Caco-2 (cell line): ENCODE measurements at regions not wholly inside any gene's neighbourhood (a gene's known extent, or its start where the extent isn't known, plus 50 kb on each side); places are given as distances from the start of the nearest gene placed in this dataset.

Experiments used
- BruUV-seq: library from RNA; stranded (reverse); fragments of 400-500 nt; replicated peaks from 2 replicates; lab custom pipeline; 2021; lab: Mats Ljungman, UMichigan
- CTCF ChIA-PET: fragments of 300-600 bp; sonication (Branson Sonifier 250); formaldehyde crosslinking; loops from one replicate; lab custom pipeline; 2022; ENCODE audit warnings: antibody characterized with exemption; lab: Charles Lee
- POLR2A ChIA-PET: fragments of 300-600 bp; sonication (Branson Sonifier 250); formaldehyde crosslinking; loops from one replicate; lab custom pipeline; 2022; ENCODE audit warnings: antibody characterized with exemption; lab: Charles Lee
- DNase-seq, 2 experiments: peaks; one replicate each; pipeline versions ENCODE4 v3.0.0 to v3.0.0-alpha.2; 2020 to 2022
- H3K27me3 ChIP-seq: replicated peaks from 2 replicates; pipeline ENCODE4 v1.6.0; 2011; ENCODE audit warnings: low read length; ENCODE audit not compliant: control insufficient read depth, insufficient read depth
- H3K36me3 ChIP-seq: 2 replicates; pipeline ENCODE4 v1.5.1; 2011; ENCODE audit warnings: low read length; ENCODE audit not compliant: control insufficient read depth, insufficient read depth
- H3K4me1 ChIP-seq: fragments of 250-450 bp; sonication (Bioruptor Pico); 2 replicates; pipeline ENCODE4 v1.5.1; 2020; ENCODE audit warnings: mild to moderate bottlenecking
- H3K4me3 ChIP-seq: 2 replicates; pipeline ENCODE4 v1.5.1; 2011; ENCODE audit warnings: low read depth, mild to moderate bottlenecking, control low read depth, low read length
- H3K9me3 ChIP-seq: fragments of 250-450 bp; sonication (Bioruptor Pico); 2 replicates; pipeline ENCODE4 v1.5.1; 2020; ENCODE audit warnings: mild to moderate bottlenecking, moderate library complexity
- H3K27ac Mint-ChIP-seq: one replicate; pipeline ENCODE4 v1.8.0; 2022; ENCODE audit warnings: mixed read lengths; ENCODE audit not compliant: unreplicated experiment
- H3K27me3 Mint-ChIP-seq: one replicate; pipeline ENCODE4 v1.8.0; 2022; ENCODE audit warnings: mixed read lengths; ENCODE audit not compliant: insufficient read depth, unreplicated experiment
- H3K36me3 Mint-ChIP-seq: one replicate; pipeline ENCODE4 v1.8.0; 2022; ENCODE audit warnings: mild to moderate bottlenecking, mixed read lengths; ENCODE audit not compliant: insufficient read depth, unreplicated experiment
- H3K4me1 Mint-ChIP-seq: one replicate; pipeline ENCODE4 v1.8.0; 2022; ENCODE audit warnings: low read depth, mixed read lengths; ENCODE audit not compliant: unreplicated experiment
- H3K4me3 Mint-ChIP-seq: one replicate; pipeline ENCODE4 v1.8.0; 2022; ENCODE audit warnings: mild to moderate bottlenecking, moderate library complexity, mixed read lengths; ENCODE audit not compliant: unreplicated experiment
- H3K9me3 Mint-ChIP-seq: one replicate; pipeline ENCODE4 v1.8.0; 2022; ENCODE audit warnings: mixed read lengths; ENCODE audit not compliant: unreplicated experiment
- intact Hi-C: fragments of 100-400 bp; cut with micrococcal nuclease; formaldehyde crosslinking; loops from one replicate; pipeline ENCODE4 v1.10.0; 2022; ENCODE audit not compliant: unreplicated experiment
- TF ChIP-seq, protein P1 (sequence below), 2 experiments: fragments of 200-600 bp in 1 of 2; IDR thresholded peaks; 1 replicate in 1 of 2; 2 replicates in 1 of 2; pipeline versions ENCODE4 v1.5.1 to v1.8.0; 2011 to 2022; ENCODE audit warnings: antibody characterized with exemption in 1 of 2, control low read depth in 1 of 2, inconsistent platforms in 1 of 2, low read depth in 1 of 2, low read length in 1 of 2, mild to moderate bottlenecking in 1 of 2, moderate library complexity in 1 of 2; ENCODE audit not compliant: insufficient read depth in 1 of 2, severe bottlenecking in 1 of 2, unreplicated experiment in 1 of 2

DNA sequence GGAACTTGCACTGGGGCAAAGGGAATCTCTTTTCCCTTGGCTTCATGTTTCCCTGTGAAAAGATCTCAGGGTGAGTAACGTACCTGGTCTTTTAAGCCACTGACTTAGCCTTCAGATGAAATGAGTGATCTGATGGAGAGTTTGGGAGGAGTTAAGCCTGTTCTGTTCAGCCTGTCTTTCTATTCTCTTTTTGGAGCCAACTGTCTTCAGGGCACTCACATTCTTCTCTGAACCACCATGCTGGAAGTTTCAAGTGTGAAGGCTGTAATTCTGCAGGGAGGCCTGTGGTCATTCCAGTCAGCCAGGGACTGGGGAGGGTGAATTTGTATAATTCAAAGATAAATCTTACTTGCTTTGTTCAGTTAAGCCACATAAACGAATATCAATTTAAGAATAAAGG is 722.2 kb upstream of the SEMA6A start:
- Mint-ChIP-seq H3K4me1 (no peaks in the 10 kb centered on the region), H3K27ac (no peak overlapping the region), H3K4me3 (no peak overlapping the region), H3K27me3 (no peaks in the 10 kb centered on the region), H3K36me3 (no peaks in the 10 kb centered on the region), H3K9me3 (peaks cover 10% of the 10 kb centered on the region)
- TF ChIP-seq, protein P1, sequence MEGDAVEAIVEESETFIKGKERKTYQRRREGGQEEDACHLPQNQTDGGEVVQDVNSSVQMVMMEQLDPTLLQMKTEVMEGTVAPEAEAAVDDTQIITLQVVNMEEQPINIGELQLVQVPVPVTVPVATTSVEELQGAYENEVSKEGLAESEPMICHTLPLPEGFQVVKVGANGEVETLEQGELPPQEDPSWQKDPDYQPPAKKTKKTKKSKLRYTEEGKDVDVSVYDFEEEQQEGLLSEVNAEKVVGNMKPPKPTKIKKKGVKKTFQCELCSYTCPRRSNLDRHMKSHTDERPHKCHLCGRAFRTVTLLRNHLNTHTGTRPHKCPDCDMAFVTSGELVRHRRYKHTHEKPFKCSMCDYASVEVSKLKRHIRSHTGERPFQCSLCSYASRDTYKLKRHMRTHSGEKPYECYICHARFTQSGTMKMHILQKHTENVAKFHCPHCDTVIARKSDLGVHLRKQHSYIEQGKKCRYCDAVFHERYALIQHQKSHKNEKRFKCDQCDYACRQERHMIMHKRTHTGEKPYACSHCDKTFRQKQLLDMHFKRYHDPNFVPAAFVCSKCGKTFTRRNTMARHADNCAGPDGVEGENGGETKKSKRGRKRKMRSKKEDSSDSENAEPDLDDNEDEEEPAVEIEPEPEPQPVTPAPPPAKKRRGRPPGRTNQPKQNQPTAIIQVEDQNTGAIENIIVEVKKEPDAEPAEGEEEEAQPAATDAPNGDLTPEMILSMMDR (IDR thresholded peaks at IDR 0.05; ENCODE audit: insufficient read depth in 1 of 2, low read depth in 1 of 2, low read length in 1 of 2, severe bottlenecking in 1 of 2, unreplicated experiment in 1 of 2), result no peak
- no peaks in the 10 kb centered on the region for H3K27me3 ChIP-seq
- intact Hi-C loops, result no loop called here
- ChIA-PET CTCF (no interaction called here), POLR2A (no interaction called here)
- no peaks in the 10 kb centered on the region for H3K36me3 ChIP-seq
- DNase-seq, result no peak
- no peaks in the 10 kb centered on the region for H3K9me3 ChIP-seq
- BruUV-seq, result no TSS peak
- no peaks in the 10 kb centered on the region for H3K4me1 ChIP-seq
- no peak overlapping the region for H3K4me3 ChIP-seq

DNA sequence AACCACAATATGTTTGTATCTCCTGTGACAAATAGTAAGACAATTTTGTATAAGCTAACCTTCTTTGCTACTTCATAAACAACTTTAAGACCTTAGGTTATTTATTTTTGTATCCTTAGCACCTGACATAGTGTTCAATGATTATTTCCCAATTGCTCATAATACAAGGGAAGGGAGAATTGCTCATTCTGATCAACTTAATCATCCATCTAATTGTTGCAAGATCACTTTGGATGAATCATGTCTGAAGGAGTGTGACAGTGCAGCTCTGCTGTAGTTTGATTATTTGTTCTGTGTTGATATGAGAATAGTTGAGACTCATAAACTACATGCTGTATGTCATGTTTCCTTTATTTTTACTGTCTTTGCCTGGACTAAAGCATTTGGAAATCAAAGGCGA is 721.3 kb upstream of the SEMA6A start:
- TF ChIP-seq, protein P1 (IDR thresholded peaks at IDR 0.05; ENCODE audit: insufficient read depth in 1 of 2, low read depth in 1 of 2, low read length in 1 of 2, severe bottlenecking in 1 of 2, unreplicated experiment in 1 of 2), result no peak
- Histone ChIP-seq H3K4me1 (no peaks in the 10 kb centered on the region), H3K9me3 (peaks cover 3% of the 10 kb centered on the region; the same call in 1 of the 2 replicates), H3K36me3 (no peaks in the 10 kb centered on the region), H3K4me3 (no peak overlapping the region), H3K27me3 (no peaks in the 10 kb centered on the region)
- Mint-ChIP-seq H3K4me1 (no peaks in the 10 kb centered on the region), H3K36me3 (no peaks in the 10 kb centered on the region), H3K9me3 (peaks cover 10% of the 10 kb centered on the region), H3K27me3 (no peaks in the 10 kb centered on the region), H3K4me3 (no peak overlapping the region), H3K27ac (no peak overlapping the region)
- DNase-seq, result no peak
- BruUV-seq, result no TSS peak
- intact Hi-C loops, result no loop called here
- CTCF ChIA-PET, result no interaction called here
- POLR2A ChIA-PET, result no interaction called here

DNA sequence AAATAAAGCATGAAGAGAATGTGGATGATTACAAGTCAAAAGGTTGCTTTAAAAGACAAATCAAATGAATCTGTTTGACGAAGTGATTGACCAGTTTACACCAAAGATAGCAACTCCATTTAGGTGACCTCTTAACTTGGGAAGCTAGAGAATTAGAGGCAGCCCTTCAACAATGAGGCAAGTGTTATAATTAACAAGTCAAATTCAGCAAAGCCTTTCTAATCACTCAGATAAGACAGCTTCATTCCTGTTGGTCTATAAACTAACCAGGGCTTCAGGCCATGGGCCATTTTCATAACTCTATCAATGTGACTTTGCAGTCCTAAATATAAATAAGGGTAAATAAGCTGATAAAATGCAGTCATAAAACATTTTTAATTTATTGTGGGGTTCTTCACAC is 712.2 kb upstream of the SEMA6A start:
- DNase-seq, result no peak
- TF ChIP-seq, protein P1 (IDR thresholded peaks at IDR 0.05; ENCODE audit: insufficient read depth in 1 of 2, low read depth in 1 of 2, low read length in 1 of 2, severe bottlenecking in 1 of 2, unreplicated experiment in 1 of 2), result no peak
- no peaks in the 10 kb centered on the region for H3K36me3 ChIP-seq
- no peak overlapping the region for H3K27ac Mint-ChIP-seq
- no peaks in the 10 kb centered on the region for H3K4me1 ChIP-seq
- H3K4me3 Mint-ChIP-seq, result no peak overlapping the region
- H3K27me3 Mint-ChIP-seq, result no peaks in the 10 kb centered on the region
- no peaks in the 10 kb centered on the region for H3K36me3 Mint-ChIP-seq
- peaks cover 4% of the 10 kb centered on the region; the same call in 1 of the 2 replicates for H3K9me3 ChIP-seq
- H3K4me3 ChIP-seq, result no peak overlapping the region
- POLR2A ChIA-PET, result no interaction called here
- H3K4me1 Mint-ChIP-seq, result no peaks in the 10 kb centered on the region
- no peaks in the 10 kb centered on the region for H3K27me3 ChIP-seq
- CTCF ChIA-PET, result no interaction called here
- BruUV-seq, result no TSS peak
- no peaks in the 10 kb centered on the region for H3K9me3 Mint-ChIP-seq
- intact Hi-C loops, result no loop called here
